ENCODE measurements at regions not wholly inside any gene's neighbourhood (a gene's known extent, or its start where the extent isn't known, plus 50 kb on each side); places are given as distances from the start of the nearest gene placed in this dataset.

DNA sequence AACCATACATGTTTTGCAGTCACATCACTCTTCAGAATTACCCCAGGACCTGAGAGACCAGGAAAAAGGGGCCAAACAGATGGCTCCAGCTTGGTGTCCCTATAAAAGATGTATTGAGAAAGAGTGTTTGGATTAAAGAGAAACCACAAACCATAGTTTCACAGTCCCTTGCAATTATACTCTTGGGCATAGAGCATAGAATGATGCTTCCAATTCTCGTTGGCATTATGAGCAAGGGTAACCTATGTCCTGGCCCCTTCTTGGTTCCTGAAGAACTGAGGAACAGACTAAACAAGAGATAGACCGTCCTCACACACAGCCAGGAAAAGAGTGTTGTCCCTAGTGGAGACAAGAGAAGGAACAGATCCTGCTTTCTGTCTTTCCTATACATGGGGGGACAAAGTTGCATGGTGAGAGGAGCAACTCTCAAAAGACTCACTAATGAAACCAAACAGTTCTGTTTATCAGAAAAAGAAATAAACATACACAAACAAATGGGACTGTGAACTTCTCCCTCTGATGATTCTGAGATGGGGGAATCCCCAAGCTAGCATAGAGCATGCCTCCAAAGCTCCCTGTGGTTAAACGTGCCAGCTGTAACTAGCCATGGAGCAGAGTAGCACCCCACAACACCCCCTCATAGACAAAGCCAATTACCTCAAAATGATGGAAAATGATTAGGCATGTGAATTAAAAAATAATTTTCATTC lies 908.6 kb downstream of the NTRK3 start:
- no peak for DNase-seq

DNA sequence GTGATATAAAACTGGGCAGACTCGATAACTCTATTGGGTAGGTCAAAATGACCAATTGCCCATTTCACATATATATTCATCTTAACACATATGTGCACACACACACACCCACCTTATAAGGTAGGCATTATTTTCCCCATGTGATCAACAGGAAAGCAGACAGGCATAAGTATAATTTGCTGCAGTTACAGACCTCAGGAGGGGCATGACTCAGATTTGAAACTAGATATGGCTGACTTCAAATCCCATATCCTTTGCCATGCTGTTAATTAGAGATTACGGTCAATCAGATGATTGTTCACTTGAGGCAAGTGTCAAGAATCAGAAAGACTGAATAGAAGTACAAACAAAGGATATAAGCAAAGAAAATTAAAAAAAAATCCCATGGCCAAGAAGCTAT lies 910.6 kb downstream of the NTRK3 start:
- no peak for DNase-seq

DNA sequence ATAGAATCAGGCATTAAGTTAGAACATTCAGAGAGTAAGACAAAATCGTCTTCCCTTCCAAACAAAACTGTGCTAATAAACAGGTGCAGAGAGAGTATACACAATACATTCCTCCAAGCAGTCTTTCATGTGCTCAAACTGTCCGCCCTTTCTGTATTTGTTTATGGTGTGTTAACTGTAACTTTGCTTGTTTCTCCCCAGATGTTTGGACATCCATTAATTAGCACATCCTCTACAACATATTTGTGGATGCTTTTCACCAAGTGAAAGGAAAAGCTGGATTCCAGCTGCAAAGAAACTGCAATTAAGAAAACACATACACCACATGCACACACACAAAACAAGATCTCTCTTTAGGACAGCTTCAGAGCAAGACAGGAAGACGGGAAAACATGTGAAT lies 912.6 kb downstream of the NTRK3 start:
- no peak for DNase-seq

DNA sequence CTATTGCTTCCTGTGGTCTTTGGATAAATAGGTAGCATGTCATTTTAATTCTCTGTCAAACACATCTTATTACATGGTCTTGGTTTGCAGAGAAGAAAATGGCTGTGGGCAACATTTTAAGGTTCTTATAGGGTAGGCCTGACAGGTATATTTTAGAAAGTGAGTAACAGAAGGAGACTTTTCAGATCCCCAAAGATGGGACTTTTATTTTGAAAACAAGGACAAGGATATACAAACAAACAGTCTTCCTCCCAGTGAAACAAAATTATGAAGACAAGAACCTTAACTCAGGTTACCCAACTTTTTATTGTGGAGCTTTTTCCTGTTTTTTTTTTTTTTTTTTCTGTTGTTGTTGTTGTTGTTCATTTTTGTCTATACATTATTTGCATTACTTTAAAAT lies 916.2 kb downstream of the NTRK3 start:
- DNase-seq = no peak

DNA sequence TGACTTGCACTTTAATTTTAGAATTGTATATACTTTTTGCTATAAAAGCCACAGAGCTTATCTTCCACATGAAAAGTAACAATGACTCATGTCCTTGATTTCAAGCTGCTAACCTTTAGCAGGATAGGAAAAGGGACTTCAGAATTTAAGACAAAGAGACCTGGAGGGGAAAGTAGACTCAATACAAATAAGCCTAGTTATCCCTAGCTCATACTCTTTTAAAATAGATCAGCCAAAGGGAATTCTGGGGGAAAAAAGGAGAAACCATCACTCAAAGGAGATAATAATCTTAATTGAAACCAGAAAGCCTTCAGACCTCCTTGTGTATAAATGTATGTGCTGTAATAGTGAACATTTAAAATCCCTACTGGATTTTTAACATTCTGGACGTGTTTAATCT lies 930.3 kb downstream of the NTRK3 start:
- DNase-seq = no peak

DNA sequence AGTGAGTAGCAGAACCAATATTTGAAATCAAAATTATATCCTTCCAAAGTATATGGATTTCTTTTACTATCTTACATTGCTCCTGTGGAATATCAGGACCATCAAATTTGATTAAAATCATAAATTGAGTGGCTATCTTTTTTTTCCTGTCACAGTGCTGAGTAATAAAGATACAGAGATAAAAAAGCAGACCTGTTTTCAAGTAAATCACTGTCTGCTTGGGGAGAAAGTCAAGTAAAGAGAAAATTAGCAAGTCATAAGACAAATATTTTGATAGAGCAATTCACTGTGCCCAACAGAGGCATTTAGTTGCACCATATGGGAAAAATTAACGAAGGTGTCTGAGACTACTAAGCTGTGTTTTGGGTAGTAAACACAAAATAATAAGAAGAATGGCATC lies 933.7 kb downstream of the NTRK3 start:
- no peak for DNase-seq

DNA sequence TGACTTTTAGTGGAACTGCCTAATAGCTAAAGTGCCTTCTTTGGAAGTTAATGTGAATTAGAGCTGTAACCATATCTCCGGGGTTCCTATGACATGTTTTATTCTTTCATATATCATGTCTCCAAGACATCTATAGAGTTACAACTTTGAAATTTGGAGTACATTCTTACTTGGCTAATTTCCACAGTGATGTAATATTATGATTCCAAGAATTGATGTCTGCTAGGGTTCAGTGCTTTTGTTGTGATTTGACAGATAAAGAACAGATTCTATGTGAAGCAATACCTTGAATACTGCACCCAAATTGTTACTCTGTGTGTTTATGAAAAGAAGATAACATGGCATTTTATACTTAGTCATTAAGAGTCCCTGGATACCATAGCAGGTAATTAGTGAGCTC lies 934.3 kb downstream of the NTRK3 start:
- DNase-seq = no peak

DNA sequence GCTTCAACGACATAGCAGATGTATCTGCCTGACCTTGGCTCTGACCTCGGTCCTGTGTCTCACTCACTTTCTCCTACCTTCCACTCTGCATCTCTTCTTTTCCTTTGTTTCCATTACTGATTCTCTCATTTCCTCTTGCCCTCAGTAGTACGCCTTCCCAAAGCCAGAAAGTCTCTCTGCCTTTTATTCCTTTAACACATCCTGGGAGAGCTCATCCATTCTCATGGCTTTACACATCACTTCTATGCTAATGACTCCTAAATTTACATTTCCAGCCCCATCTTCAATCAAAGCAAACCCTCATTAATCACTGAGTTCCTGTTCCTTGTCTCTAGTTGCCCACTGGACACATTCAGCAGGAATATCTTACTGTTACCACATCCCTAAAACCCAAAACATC lies 938.6 kb downstream of the NTRK3 start:
- no peak for DNase-seq

DNA sequence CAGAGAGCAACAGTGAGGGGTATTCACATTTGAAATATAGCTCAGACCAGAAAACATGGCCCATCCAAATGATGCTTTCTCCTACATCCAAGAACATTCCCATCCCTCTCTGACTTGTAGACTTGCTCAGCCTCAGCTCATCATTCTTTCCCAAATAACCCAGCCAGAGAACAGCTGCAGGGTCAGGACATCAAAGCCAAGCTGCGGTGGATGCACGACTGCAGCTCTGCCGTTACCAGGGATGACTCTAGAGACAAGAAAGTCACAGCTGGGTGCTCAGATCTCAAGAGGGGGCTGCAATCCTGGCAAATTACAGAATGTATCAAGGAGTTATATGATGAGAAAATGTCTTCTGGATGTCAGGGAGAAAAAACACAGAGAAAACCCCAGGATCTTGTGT lies 944.3 kb downstream of the NTRK3 start:
- no peak for DNase-seq

DNA sequence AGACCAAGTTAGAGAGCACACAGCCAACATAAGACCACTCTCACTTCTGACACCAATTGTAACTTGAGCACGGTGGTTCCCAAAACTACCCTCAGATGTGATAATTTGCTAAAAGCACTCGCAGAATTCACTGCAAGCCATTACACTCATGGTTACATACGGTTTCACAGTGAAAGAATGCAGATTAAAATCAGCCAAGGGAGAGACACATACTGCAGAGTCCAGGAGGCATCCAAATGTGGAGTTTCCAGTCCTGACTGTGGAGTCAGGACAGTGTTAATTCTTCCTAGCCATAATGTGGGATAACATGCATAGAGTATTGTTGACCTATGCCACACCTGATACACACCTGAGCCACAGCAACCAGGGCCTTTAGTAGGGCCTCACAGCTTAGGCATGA lies 956.4 kb downstream of the NTRK3 start:
- no peak for DNase-seq

DNA sequence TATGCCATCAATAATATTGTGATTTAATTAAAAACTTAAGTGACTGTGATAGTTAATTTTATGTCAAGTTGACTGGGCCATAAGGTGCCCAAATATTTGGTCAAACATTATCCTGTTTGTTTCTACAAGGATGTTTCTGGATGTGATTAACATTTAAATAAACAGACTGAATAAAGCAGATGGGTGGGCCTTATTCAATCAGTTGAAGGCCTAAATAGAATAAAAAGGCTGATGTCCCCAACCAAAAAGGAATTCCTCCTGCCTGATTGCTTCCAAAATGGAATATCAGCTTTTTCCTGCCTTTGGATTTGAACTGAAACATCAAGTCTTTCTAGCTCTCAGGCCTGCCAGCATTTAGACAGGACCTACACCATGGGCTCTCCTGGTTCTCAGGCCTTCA lies 961.7 kb downstream of the NTRK3 start:
- no peak for DNase-seq

DNA sequence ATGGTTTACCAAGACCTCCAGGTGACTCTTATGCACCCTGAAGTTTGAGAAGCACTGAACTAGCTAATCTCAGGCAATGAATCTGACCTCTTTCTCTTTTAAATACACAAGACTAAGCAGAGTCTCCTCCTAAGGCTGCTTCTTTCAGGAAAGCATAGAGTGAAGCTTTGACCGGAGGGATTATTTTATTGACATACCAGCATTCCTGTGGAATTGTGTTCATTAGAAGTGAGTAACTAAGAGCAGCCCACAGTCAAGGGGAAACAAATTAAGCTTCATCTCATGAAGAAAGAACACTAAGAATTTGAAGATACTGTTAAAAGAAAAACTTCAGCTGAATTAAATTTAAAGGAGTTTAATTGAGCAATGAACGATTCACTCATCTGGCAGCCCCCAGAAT lies 963.5 kb downstream of the NTRK3 start:
- no peak for DNase-seq

DNA sequence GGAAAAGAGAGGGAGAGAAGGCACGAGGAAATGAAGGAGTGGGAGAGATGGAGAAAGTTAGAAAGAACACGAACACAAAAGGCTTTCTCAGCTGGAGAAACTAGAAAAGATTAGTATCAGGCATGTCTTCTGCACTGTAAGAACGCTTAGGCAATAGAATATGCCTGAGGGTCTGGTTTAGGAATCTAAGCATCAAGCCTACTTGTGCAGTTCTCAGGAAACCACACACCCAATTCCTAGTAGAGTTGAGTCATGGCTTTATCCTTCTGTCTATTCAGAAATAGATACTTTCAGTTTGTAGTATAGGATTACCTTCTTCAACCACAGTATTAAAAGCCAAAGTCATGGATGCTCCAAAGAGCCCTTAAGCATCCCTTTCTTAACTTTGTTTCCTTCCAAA lies 969.4 kb downstream of the NTRK3 start:
- DNase-seq = no peak

DNA sequence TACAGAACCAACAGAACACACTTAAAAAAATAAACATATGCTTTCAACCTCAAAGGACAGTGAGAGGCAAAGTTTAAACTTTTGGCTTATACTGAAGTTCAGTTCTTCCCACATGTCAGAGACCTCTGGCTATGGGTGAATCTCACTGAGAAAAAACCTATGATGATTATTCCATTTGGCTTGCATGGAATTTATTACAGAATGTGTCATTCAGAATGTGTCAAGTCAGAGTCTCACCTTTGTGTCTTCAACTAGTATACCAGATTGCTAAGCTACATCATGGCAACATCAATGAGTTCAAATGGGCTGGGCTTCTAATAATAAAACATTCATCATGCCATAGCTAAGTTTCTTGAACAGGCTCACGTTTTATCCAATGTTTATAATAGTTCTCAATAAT lies 987.0 kb downstream of the NTRK3 start:
- no peak for DNase-seq

DNA sequence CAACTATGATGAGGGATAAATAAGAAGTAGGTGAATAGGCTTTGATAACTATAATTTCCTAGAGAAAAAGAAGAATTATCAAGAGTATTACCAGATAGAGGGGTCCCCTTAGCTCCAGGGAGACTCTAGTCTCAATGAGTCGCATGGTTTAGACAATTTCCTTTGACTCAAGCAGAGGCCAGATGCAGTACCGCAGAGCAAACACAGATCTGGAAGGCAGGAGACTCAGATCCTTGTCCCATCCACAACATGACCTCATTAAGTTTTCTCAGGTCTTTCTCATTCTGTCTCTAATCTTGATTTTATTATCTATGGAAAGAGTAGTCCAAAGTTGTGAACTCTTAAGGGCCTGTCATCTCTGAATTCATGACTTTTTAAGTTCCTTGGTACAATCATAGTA lies 987.9 kb downstream of the NTRK3 start:
- no peak for DNase-seq

DNA sequence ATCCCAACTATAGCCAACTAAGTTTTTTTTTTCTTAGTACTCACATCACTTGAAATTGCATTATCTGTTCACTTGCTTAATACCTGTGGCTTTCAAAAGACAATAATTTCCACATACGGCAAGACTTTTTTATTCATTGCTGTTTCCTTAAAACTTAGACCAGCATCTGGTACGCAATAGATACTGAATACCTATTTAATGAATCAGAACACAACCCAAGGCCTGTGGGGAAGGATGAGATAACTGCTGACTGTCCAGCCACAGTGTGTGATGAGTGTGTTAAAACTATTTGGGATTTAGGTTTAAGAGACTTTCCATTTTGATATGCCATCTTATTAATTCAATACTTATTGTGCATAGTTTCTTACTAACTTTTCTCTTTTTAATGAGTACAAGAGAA lies 988.7 kb downstream of the NTRK3 start:
- DNase-seq = no peak

DNA sequence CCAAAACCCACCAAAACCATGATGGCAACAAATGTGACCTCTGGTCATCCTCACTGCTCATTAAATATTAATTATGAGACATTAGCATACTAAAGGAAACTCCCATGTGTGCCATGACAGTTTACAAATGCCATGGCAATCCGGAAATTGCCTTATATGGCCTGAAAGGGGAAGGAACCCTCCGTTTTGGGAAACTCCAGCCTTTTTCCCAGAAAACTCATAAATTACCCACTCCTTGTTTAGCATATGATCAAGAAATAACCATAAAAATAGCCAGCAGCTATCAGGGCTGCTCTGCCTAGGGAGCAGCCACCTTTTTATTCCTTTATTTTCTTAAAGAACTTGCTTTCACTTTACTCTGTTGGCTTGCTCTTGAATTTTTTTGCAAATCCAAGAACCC lies 992.7 kb downstream of the NTRK3 start:
- no peak for DNase-seq

DNA sequence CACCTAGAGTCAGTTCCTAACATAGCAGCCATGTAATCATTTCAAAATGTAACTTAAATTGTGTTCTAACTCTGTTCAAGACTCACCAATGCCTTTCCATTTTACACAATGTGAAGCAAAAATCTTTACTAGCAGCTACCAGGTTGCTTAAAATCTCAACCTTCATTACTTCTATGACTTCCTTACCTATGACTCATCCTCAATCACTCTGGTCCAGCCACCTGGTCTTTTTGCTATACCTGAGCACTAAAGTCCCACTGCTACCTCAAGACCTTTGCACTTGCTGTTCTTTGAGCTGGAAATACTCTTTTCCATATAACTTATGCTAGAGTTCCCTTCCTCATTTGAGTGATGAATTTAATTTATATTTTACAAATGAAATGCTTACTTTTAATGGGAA lies 993.2 kb downstream of the NTRK3 start:
- no peak for DNase-seq

DNA sequence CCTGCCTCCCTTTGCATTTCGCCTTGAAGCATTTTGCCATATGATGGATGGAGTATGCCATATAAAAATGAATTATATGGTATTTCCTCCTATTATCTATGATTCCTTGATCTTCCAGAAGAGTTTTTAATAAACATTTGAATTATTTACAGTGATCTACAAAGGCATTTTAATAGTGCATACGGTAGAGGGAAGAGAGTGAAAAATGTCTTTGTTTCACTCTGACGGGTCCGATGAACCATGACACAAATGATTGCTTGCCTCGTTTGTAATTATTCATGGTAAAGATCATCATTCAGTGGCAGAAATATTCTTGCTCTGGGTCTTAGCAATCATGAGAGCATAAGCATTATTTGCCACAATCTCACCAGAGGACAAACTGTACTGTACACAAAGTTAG lies 1010.9 kb downstream of the NTRK3 start:
- no peak for DNase-seq

DNA sequence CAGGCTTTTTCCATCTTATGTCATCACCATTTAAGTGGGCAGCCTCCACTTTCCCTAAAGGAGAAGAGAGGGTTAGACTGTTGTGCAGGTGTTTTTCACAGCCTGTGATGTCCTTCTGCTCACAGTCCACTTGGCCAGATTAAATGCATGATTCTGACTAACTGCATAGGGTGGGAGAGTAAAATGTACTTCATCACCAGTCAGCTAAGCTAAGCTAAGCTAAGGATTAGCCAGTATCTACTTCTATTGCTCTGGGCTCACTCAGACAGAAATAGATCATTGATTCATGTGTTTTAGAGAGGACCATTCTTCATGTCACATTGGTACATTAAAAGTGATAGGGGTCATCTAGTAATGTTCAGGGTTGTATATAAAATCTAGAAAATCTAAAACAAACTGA lies 1013.1 kb downstream of the NTRK3 start:
- no peak for DNase-seq

DNA sequence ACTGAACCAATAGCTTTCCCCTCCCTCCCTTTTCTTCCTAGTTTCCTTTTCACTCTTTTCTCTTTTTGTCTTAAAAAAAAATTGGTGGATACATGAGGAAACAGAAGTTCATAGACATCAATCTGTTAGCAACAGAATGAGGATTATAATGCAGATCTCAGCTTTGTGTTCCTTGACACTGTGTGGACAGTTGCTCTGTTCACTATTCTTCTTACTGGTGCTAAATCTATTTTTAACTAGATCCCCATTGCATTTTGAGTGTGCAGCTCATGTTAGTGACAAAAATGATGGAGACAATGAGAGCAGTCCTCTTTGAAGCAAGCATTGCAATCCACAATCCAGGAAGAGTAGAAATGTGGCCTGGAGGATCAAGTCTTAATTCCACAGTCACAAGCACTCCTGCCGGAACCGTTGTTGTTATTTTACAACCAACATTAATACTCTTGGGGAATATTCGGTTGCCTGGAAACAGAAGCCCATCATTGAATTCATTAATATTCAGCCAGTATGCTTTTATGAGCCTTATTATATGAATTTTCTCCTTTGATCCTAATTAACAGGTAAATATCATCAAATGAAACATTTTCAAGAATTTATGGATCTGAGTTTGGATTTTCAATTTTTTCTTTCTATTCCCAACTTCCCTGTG lies 1016.8 kb downstream of the NTRK3 start:
- no peak for DNase-seq

DNA sequence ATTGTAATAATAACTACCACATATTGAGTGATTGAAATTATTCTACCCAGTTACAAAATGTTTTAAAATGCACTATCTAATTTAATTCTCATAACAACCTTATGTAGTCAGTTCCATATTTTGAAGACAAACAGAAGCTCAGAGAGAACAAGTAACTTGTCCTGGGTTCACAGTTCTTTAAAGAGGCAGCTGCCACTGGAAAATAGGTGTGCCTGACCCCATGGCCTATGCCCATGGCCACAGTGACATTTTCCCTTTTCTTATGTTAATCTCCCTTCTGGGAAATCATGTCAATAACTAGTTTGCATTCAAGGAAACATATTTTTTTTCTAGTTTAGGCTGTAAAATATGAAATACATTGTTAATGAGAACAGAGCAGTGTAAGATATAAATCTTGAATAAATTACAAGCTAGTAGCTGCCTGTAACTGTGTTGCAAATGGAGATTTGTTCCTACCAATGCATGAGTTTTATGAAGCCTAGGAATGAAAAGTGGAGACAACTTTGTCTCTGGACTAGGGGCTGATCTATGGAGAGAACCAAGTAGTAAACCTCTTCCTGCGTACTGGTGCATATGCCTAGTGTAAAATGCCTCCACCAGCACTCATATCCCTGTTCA lies 1018.0 kb downstream of the NTRK3 start:
- DNase-seq = no peak

DNA sequence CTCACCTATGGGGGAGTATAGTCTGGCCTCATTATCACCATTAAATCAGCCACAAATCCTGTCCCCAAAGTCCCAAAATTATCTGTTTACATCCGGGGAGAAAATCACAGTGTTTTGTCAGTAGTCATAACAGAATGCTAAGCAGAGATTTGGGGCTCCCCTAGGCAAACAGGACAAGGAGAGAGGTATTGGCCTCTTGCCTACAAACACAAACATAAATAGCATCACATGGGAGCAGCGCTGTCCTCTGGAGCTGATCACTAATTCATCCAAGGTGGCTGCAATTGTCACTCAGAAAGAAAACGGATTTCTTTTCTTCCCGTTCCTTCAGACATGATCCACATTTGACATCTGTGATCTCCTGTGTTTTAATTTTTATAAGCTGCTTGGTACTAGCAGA lies 1028.1 kb downstream of the NTRK3 start:
- no peak for DNase-seq

DNA sequence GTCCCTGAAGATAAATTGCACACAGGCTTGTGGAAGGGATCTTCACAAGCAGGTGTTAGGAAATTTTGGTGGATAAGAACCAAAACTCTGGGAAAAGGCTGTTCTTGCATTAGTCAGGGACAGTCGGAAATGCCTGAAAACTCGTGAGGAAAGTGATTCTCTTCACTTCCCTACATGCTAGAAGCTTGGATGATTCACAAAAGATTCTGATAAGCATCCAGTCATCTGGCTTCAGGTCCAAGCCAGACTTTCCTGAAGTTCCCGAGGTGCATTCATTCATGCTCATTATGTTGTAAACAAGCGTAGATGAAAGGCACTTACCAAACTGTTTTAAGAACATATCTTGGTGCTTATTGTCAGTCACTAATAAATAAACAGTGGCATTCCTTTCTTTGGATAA lies 1028.7 kb downstream of the NTRK3 start:
- DNase-seq = no peak

DNA sequence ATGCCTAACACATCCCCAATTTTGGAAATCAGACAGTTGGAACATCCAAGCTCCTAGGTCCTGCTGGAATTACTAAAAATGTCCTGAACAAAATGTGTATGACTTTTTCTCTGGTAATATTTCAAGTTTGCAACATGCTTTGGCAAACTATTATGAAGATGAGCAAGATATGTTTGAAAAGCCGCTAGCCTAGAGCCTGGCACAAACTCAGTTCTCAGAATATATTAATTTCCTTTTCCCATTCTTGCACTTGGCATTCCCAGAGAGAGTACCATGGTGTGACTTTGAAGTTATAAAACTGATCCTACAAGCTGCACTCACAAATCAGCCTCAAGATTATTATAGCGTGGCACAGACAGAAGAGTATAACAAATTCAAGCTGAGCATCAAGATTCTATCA lies 1031.1 kb downstream of the NTRK3 start:
- no peak for DNase-seq

Data from activated CD4-positive, alpha-beta T cell treated with anti-CD3 and anti-CD28 coated beads for 48 hours (primary cell).